ENCODE measurements at regions not wholly inside any gene's neighbourhood (a gene's known extent, or its start where the extent isn't known, plus 50 kb on each side); places are given as distances from the start of the nearest gene placed in this dataset.

DNA sequence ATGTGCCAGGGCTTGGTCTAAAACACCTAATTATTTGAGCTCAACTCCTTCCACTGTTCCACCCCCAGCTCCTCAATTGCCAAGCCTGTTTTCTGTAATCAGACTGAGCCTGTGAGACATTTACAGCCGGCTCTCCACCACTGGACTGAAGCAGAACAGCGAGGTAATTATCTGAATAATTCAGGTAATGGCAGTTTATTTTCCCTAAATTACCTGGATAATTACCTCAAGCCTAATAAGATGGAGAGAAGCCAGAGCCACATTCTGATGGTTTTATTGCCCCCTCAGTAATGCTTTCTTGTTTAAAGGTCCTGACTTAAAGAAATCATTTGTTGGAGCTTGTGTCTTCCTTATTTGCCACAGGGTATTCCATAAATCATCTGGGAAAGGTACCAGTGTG is 64.2 kb downstream of the FZD4 start:
- TF ChIP-seq, protein P1, sequence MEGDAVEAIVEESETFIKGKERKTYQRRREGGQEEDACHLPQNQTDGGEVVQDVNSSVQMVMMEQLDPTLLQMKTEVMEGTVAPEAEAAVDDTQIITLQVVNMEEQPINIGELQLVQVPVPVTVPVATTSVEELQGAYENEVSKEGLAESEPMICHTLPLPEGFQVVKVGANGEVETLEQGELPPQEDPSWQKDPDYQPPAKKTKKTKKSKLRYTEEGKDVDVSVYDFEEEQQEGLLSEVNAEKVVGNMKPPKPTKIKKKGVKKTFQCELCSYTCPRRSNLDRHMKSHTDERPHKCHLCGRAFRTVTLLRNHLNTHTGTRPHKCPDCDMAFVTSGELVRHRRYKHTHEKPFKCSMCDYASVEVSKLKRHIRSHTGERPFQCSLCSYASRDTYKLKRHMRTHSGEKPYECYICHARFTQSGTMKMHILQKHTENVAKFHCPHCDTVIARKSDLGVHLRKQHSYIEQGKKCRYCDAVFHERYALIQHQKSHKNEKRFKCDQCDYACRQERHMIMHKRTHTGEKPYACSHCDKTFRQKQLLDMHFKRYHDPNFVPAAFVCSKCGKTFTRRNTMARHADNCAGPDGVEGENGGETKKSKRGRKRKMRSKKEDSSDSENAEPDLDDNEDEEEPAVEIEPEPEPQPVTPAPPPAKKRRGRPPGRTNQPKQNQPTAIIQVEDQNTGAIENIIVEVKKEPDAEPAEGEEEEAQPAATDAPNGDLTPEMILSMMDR (conservative IDR thresholded peaks at IDR 0.05; ENCODE audit: low read depth, low read length), result no peak
- no peak for TF ChIP-seq EZH2 (IDR thresholded peaks at IDR 0.05; ENCODE audit: borderline replicate concordance, low read depth, low read length, poor library complexity, severe bottlenecking)
